NCI-H1694 (cell line): ENCODE measurements at regions not wholly inside any gene's neighbourhood (a gene's known extent, or its start where the extent isn't known, plus 50 kb on each side); places are given as distances from the start of the nearest gene placed in this dataset.
A peak's percentile ranks its signal among the peaks of the same experiment; 100 is the strongest.

Experiments used
- DNase-seq: peaks from one replicate; lab custom pipeline; 2025; lab: John Stamatoyannopoulos, UW

DNA sequence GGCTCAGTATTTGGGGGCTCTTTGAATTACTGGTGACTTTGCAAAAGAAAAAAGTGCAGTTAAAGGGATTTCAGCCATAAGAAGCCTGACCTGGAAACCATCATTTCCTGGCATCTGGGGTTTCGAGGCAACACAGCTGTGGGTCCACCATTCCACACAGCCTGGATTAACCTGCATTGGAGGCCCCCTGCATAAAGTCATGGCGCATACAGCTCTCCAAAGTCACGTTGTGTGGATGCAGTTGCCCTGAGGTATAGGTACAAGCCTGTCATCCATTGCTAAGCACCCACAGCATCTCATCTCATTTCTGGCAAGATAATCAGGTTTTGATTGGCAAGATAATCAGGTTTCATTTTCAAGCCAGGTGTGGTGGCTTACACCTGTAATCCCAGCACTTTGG lies 54.5 kb upstream of the TAGAP start:
- DNase-seq: no peak

- DNase-seq: no peak
Observed at GRCh38 chr6:159098636-159099106, 53.9 kb upstream of the TAGAP start.

GRCh38 chr6:159097256-159097655 lies 52.5 kb upstream of the TAGAP start:
- no peak for DNase-seq

DNA sequence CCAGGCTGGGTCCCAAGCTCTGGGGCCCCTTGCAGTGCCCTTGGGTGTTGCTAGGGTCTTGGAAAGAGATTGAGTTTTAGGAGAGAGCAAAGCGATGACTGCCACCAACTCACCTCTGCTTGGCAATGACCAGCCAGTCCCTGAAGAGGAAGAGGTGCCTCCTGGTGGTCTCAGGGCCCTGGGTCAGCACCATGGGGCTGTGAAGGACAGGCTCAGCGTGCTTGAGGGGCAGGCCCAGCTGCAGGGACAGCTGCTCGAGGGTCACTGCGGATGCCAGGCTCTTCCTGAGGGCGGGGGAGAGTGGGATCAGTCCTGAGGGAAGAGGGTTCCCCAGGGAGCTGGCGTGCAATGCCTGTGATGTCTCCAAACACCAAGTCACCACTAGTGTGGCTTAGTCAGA lies 50.8 kb upstream of the TAGAP start:
- DNase-seq: no peak

DNA sequence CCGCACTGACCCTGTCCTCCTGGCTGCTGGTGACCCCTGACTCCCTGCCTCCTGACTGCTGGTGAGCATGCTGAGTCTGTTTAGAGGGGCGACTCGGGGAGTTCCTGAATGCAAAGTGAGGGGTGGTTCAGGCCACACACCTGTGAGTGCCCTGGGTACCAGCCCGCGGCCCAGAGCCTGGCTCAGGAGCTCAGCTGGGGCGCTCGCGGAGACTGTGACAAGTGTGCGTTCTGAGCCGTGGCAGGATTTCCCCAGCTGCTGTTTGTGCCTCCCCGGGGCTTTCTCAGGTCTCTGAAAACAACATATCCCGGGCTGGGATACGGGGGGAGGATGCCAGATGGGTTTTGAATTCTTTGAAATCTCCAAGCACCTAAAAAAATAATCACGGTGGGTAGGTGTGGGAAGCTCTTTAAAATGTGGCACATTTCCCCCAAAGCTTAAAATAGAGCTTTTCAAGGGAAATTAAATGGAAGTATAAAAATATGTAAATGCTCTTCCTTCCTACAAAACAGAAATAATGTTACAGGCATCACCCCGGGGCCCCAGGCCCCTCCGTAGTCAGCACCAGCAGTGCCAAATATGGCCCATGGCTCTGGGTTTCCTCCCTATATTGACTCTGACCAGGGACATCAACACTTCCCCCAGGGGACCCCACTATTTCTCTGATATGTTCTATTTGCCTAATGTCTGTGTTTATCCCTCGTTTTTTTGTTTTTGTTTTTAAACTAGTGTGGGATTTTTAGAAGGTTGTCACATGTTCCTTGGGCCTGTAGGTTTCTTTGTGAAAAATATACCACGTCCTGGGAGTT lies 49.9 kb upstream of the TAGAP start:
- DNase-seq: peak; percentile 64
